ENCODE measurements at regions not wholly inside any gene's neighbourhood (a gene's known extent, or its start where the extent isn't known, plus 50 kb on each side); places are given as distances from the start of the nearest gene placed in this dataset.

GRCh38 chr7:115447495-115447894 is 525.6 kb downstream of the MDFIC start:
- no peak for DNase-seq

- DNase-seq: no peak
Measured at GRCh38 chr7:115441033-115441432, 519.1 kb downstream of the MDFIC start.

GRCh38 chr7:115435178-115435577 is 513.3 kb downstream of the MDFIC start:
- no peak for DNase-seq

GRCh38 chr7:115429918-115430317 is 508.0 kb downstream of the MDFIC start:
- no peak for DNase-seq

- no peak for DNase-seq
Measured at GRCh38 chr7:115417662-115418061, 495.8 kb downstream of the MDFIC start.

GRCh38 chr7:115410972-115411686 is 489.2 kb downstream of the MDFIC start:
- DNase-seq: no peak

- no peak for DNase-seq
Measured at GRCh38 chr7:115410434-115410820, 488.5 kb downstream of the MDFIC start.

- DNase-seq: no peak
Measured at GRCh38 chr7:115409682-115410433, 488.0 kb downstream of the MDFIC start.

- no peak for DNase-seq
Measured at GRCh38 chr7:115406219-115406618, 484.3 kb downstream of the MDFIC start.

GRCh38 chr7:115387137-115387536 is 465.2 kb downstream of the MDFIC start:
- DNase-seq: no peak

- no peak for DNase-seq
Measured at GRCh38 chr7:115379321-115379720, 457.4 kb downstream of the MDFIC start.

GRCh38 chr7:115368998-115369397 is 447.1 kb downstream of the MDFIC start:
- peak; percentile 8 for DNase-seq

- DNase-seq: no peak
Measured at GRCh38 chr7:115363916-115364315, 442.0 kb downstream of the MDFIC start.

GRCh38 chr7:115359955-115360354 is 438.1 kb downstream of the MDFIC start:
- no peak for DNase-seq

GRCh38 chr7:115359119-115359518 is 437.2 kb downstream of the MDFIC start:
- DNase-seq: no peak

GRCh38 chr7:115357703-115357999 is 435.8 kb downstream of the MDFIC start:
- no peak for DNase-seq

GRCh38 chr7:115356999-115357702 is 435.3 kb downstream of the MDFIC start:
- peak; percentile 13 for DNase-seq

- peak; percentile 8 for DNase-seq
Measured at GRCh38 chr7:115356139-115356746, 434.3 kb downstream of the MDFIC start.

- no peak for DNase-seq
Measured at GRCh38 chr7:115354925-115355324, 433.0 kb downstream of the MDFIC start.

GRCh38 chr7:115352375-115352774 is 430.5 kb downstream of the MDFIC start:
- DNase-seq: no peak

GRCh38 chr7:115350764-115351163 is 428.9 kb downstream of the MDFIC start:
- no peak for DNase-seq

GRCh38 chr7:115349635-115350034 is 427.7 kb downstream of the MDFIC start:
- no peak for DNase-seq

- DNase-seq: no peak
Measured at GRCh38 chr7:115346685-115347084, 424.8 kb downstream of the MDFIC start.

- no peak for DNase-seq
Measured at GRCh38 chr7:115340828-115341227, 418.9 kb downstream of the MDFIC start.
